ENCODE measurements at regions not wholly inside any gene's neighbourhood (a gene's known extent, or its start where the extent isn't known, plus 50 kb on each side); places are given as distances from the start of the nearest gene placed in this dataset.

GRCh38 chr2:78564666-78565065, 460.8 kb upstream of the REG3G start:
- no peak for DNase-seq
- no peak overlapping the region for H2BK5ac ChIP-seq (ENCODE audit: insufficient read length, low read length)
- no peaks in the 10 kb centered on the region for H3K79me2 ChIP-seq (ENCODE audit: insufficient read depth, low read length)
- H3K4me1 ChIP-seq (ENCODE audit: insufficient read depth, low read length), result no peaks in the 10 kb centered on the region
- H3K27ac ChIP-seq (ENCODE audit: insufficient read length, low read depth, low read length), result no peak overlapping the region
- H2BK12ac ChIP-seq (ENCODE audit: insufficient read length, low read depth, low read length), result no peak overlapping the region
- no peak overlapping the region for H3K56ac ChIP-seq (ENCODE audit: insufficient read length, low read depth, low read length)
- Mint-ChIP-seq H3K27me3 (ENCODE audit: low read depth) (no peaks in the 10 kb centered on the region), H3K27ac (no peak overlapping the region), H3K4me1 (peaks cover 0 to 5% of the 10 kb centered on the region in 2 experiments; a peak in 2 of 4 replicates), H3K4me3 (no peak overlapping the region), H3K9me3 (no peaks in the 10 kb centered on the region), H3K36me3 (ENCODE audit: insufficient read depth in 1 of 3, low read depth in 3 of 3) (no peaks in the 10 kb centered on the region)
- no peak overlapping the region for H2BK20ac ChIP-seq (ENCODE audit: low read depth, low read length, poor library complexity, severe bottlenecking)
- no peaks in the 10 kb centered on the region for H3K9me3 ChIP-seq (ENCODE audit: control insufficient read depth, low read depth, low read length)
- no peak overlapping the region for H3K23ac ChIP-seq (ENCODE audit: insufficient read length, low read depth, low read length)
- no peak overlapping the region for H3K14ac ChIP-seq (ENCODE audit: insufficient read depth, low read length)
- H3K79me1 ChIP-seq (ENCODE audit: insufficient read depth, low read depth, low read length, poor library complexity, severe bottlenecking), result no peaks in the 10 kb centered on the region
- no peaks in the 10 kb centered on the region for H3K23me2 ChIP-seq (ENCODE audit: insufficient read length, low read depth, low read length, poor library complexity, severe bottlenecking)
- H3K9ac ChIP-seq (ENCODE audit: extremely low read depth, insufficient read length, low read length), result no peak overlapping the region
- H3T11ph ChIP-seq (ENCODE audit: low read length), result no peak overlapping the region
- no peak overlapping the region for H4K91ac ChIP-seq (ENCODE audit: insufficient read length, low read depth, low read length)
- H2BK120ac ChIP-seq (ENCODE audit: low read depth, low read length, poor library complexity, severe bottlenecking), result no peak overlapping the region
- H3K18ac ChIP-seq (ENCODE audit: insufficient read length, low read depth, low read length), result no peak overlapping the region
- no peak overlapping the region for H2AK5ac ChIP-seq (ENCODE audit: insufficient read length, low read length)
- TF ChIP-seq, protein P1, sequence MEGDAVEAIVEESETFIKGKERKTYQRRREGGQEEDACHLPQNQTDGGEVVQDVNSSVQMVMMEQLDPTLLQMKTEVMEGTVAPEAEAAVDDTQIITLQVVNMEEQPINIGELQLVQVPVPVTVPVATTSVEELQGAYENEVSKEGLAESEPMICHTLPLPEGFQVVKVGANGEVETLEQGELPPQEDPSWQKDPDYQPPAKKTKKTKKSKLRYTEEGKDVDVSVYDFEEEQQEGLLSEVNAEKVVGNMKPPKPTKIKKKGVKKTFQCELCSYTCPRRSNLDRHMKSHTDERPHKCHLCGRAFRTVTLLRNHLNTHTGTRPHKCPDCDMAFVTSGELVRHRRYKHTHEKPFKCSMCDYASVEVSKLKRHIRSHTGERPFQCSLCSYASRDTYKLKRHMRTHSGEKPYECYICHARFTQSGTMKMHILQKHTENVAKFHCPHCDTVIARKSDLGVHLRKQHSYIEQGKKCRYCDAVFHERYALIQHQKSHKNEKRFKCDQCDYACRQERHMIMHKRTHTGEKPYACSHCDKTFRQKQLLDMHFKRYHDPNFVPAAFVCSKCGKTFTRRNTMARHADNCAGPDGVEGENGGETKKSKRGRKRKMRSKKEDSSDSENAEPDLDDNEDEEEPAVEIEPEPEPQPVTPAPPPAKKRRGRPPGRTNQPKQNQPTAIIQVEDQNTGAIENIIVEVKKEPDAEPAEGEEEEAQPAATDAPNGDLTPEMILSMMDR (conservative IDR thresholded peaks at IDR 0.05), result no peak
- H2AFZ ChIP-seq (ENCODE audit: low read length), result no peak overlapping the region
- H3K27me3 ChIP-seq (ENCODE audit: insufficient read depth, low read length), result no peaks in the 10 kb centered on the region
- no peak overlapping the region for H3K4me2 ChIP-seq (ENCODE audit: insufficient read depth, insufficient read length, low read length)
- no peak overlapping the region for H2BK15ac ChIP-seq (ENCODE audit: low read depth, low read length)
- no peak overlapping the region for H4K8ac ChIP-seq (replicated peaks; ENCODE audit: insufficient read length, low read depth, low read length)
- H4K5ac ChIP-seq (ENCODE audit: insufficient read length, low read depth, low read length), result no peak overlapping the region
- no peak overlapping the region for H3K4ac ChIP-seq (ENCODE audit: low read depth, low read length)
- H4K20me1 ChIP-seq (ENCODE audit: control insufficient read depth, insufficient read depth, insufficient read length), result no peaks in the 10 kb centered on the region

Measured in H9 (cell line).